Mesendoderm (in vitro differentiated cells): ENCODE measurements at regions not wholly inside any gene's neighbourhood (a gene's known extent, or its start where the extent isn't known, plus 50 kb on each side); places are given as distances from the start of the nearest gene placed in this dataset.

ENCODE experiments used
- DNase-seq: peaks from one replicate; pipeline ENCODE4 v3.0.0; 2013
- H2AK5ac ChIP-seq: 2 replicates; pipeline ENCODE4 v1.6.1; 2013; ENCODE audit warnings: low read length, inconsistent platforms
- H2BK120ac ChIP-seq: 2 replicates; pipeline ENCODE4 v1.6.1; 2013; ENCODE audit warnings: low read depth, mild to moderate bottlenecking, low read length, moderate library complexity, mixed read lengths
- H2BK15ac ChIP-seq: replicated peaks from 2 replicates; pipeline ENCODE4 v1.6.1; 2013; ENCODE audit warnings: low read depth, mild to moderate bottlenecking, moderate library complexity
- H2BK5ac ChIP-seq: 2 replicates; pipeline ENCODE4 v1.6.1; 2013; ENCODE audit warnings: low read length, inconsistent platforms
- H3K18ac ChIP-seq: 2 replicates; pipeline ENCODE4 v1.6.1; 2013; ENCODE audit warnings: mild to moderate bottlenecking, low read length, mixed read lengths
- H3K23ac ChIP-seq: one replicate; pipeline ENCODE4 v1.6.1; 2013; ENCODE audit warnings: low read length
- H3K27ac ChIP-seq: 2 replicates; pipeline ENCODE4 v1.5.1; 2013; ENCODE audit warnings: low read depth, mild to moderate bottlenecking, inconsistent platforms, low read length, moderate library complexity
- H3K27me3 ChIP-seq: 2 replicates; pipeline ENCODE4 v1.6.1; 2013; ENCODE audit warnings: low read length, control low read depth, mild to moderate bottlenecking, inconsistent platforms; ENCODE audit not compliant: insufficient read depth, poor library complexity
- H3K36me3 ChIP-seq: 2 replicates; pipeline ENCODE4 v1.6.1; 2013; ENCODE audit warnings: low read length, inconsistent platforms; ENCODE audit not compliant: control insufficient read depth, insufficient read depth
- H3K4ac ChIP-seq: one replicate; pipeline ENCODE4 v1.6.1; 2013; ENCODE audit warnings: low read depth, mild to moderate bottlenecking, low read length, moderate library complexity
- H3K4me1 ChIP-seq: 2 replicates; pipeline ENCODE4 v1.6.1; 2013; ENCODE audit warnings: low read depth, low read length, inconsistent platforms; ENCODE audit not compliant: control insufficient read depth
- H3K4me2 ChIP-seq: 2 replicates; pipeline ENCODE4 v1.6.1; 2013; ENCODE audit warnings: low read length
- H3K4me3 ChIP-seq: 2 replicates; pipeline ENCODE4 v1.5.1; 2013; ENCODE audit warnings: mild to moderate bottlenecking, low read length
- H3K56ac ChIP-seq: one replicate; pipeline ENCODE4 v1.6.1; 2013; ENCODE audit warnings: low read length
- H3K79me1 ChIP-seq: 2 replicates; pipeline ENCODE4 v1.6.1; 2013; ENCODE audit warnings: low read length, inconsistent platforms
- H3K79me2 ChIP-seq: 2 replicates; pipeline ENCODE4 v1.6.1; 2013; ENCODE audit warnings: mild to moderate bottlenecking, low read length; ENCODE audit not compliant: control insufficient read depth, insufficient read depth
- H3K9ac ChIP-seq: 2 replicates; pipeline ENCODE4 v1.6.1; 2013; ENCODE audit warnings: low read length, inconsistent platforms
- H4K5ac ChIP-seq: one replicate; pipeline ENCODE4 v1.6.1; 2013; ENCODE audit warnings: low read length
- H4K8ac ChIP-seq: one replicate; pipeline ENCODE4 v1.6.1; 2013; ENCODE audit warnings: low read depth, mild to moderate bottlenecking, control low read depth, low read length, moderate library complexity
- WGBS: extraction: QIAGEN DNeasy Blood & Tissue Kit; methylation state at CpG from one replicate; pipeline ENCODE4 v1.1.7; 2013; ENCODE audit warnings: low lambda C conversion rate, missing lambda C conversion rate; ENCODE audit not compliant: insufficient coverage; ENCODE audit errors: extremely low coverage; 5-methylcytosine and 5-hydroxymethylcytosine counted together

GRCh38 chr1:222124602-222125001 lies 382.7 kb upstream of the DUSP10 start:
- peak; percentile 63 for DNase-seq
- peak overlapping the region; percentile 69 for H3K56ac ChIP-seq
- no peak overlapping the region for H2BK5ac ChIP-seq
- no peak overlapping the region for H4K8ac ChIP-seq
- no peak overlapping the region for H3K18ac ChIP-seq
- no peak overlapping the region for H3K23ac ChIP-seq
- H3K27ac ChIP-seq, result no peak overlapping the region
- H2BK15ac ChIP-seq, result no peak overlapping the region
- no peak overlapping the region for H2BK120ac ChIP-seq
- no peaks in the 10 kb centered on the region for H3K79me1 ChIP-seq
- no peak overlapping the region for H3K4ac ChIP-seq
- no peak overlapping the region for H3K4me3 ChIP-seq
- no peak overlapping the region for H3K9ac ChIP-seq
- no peaks in the 10 kb centered on the region for H3K36me3 ChIP-seq
- H3K27me3 ChIP-seq, result no peaks in the 10 kb centered on the region
- H3K4me2 ChIP-seq, result no peak overlapping the region
- H3K4me1 ChIP-seq, result peaks cover 3% of the 10 kb centered on the region
- H2AK5ac ChIP-seq, result no peak overlapping the region
- no peak overlapping the region for H4K5ac ChIP-seq
- WGBS, result no CpG with 5 or more reads among the region's 1 CpG
- H3K79me2 ChIP-seq, result no peaks in the 10 kb centered on the region

- DNase-seq, result no peak
- Histone ChIP-seq H3K36me3 (no peaks in the 10 kb centered on the region), H2BK120ac (no peak overlapping the region), H3K27ac (no peak overlapping the region), H3K18ac (no peak overlapping the region), H3K79me2 (no peaks in the 10 kb centered on the region), H3K4me2 (no peak overlapping the region), H4K8ac (no peak overlapping the region), H3K9ac (no peak overlapping the region), H2BK5ac (no peak overlapping the region), H3K4me1 (peaks cover 3% of the 10 kb centered on the region), H3K4me3 (no peak overlapping the region), H2BK15ac (no peak overlapping the region), H3K79me1 (no peaks in the 10 kb centered on the region), H4K5ac (no peak overlapping the region), H3K4ac (no peak overlapping the region), H2AK5ac (no peak overlapping the region), H3K27me3 (no peaks in the 10 kb centered on the region), H3K23ac (no peak overlapping the region), H3K56ac (no peak overlapping the region)
- WGBS, result no CpG with 5 or more reads among the region's 2 CpGs
These were observed 381.2 kb upstream of the DUSP10 start for GRCh38 chr1:222123111-222123510.

GRCh38 chr1:222117809-222118208 lies 375.9 kb upstream of the DUSP10 start:
- H2BK15ac ChIP-seq, result no peak overlapping the region
- no peak overlapping the region for H3K4me3 ChIP-seq
- H3K4me1 ChIP-seq, result no peaks in the 10 kb centered on the region
- H3K27me3 ChIP-seq, result no peaks in the 10 kb centered on the region
- no peak overlapping the region for H3K56ac ChIP-seq
- H3K27ac ChIP-seq, result no peak overlapping the region
- no peak overlapping the region for H4K5ac ChIP-seq
- no peak overlapping the region for H2BK5ac ChIP-seq
- DNase-seq, result no peak
- no peak overlapping the region for H4K8ac ChIP-seq
- no peaks in the 10 kb centered on the region for H3K36me3 ChIP-seq
- H2BK120ac ChIP-seq, result no peak overlapping the region
- no peaks in the 10 kb centered on the region for H3K79me1 ChIP-seq
- no peak overlapping the region for H2AK5ac ChIP-seq
- no peak overlapping the region for H3K4me2 ChIP-seq
- H3K18ac ChIP-seq, result no peak overlapping the region
- WGBS, result no CpG with 5 or more reads among the region's 2 CpGs
- H3K79me2 ChIP-seq, result no peaks in the 10 kb centered on the region
- no peak overlapping the region for H3K4ac ChIP-seq
- H3K9ac ChIP-seq, result no peak overlapping the region
- H3K23ac ChIP-seq, result peak overlapping the region; percentile 7

GRCh38 chr1:222114536-222115156 lies 372.8 kb upstream of the DUSP10 start:
- Histone ChIP-seq H3K9ac (no peak overlapping the region), H3K27me3 (no peaks in the 10 kb centered on the region), H3K4me2 (no peak overlapping the region), H2BK15ac (no peak overlapping the region), H3K79me2 (no peaks in the 10 kb centered on the region), H3K18ac (no peak overlapping the region), H3K23ac (no peak overlapping the region), H3K36me3 (no peaks in the 10 kb centered on the region), H3K27ac (no peak overlapping the region), H3K4me1 (no peaks in the 10 kb centered on the region), H3K56ac (no peak overlapping the region), H2BK120ac (no peak overlapping the region), H2BK5ac (no peak overlapping the region), H2AK5ac (no peak overlapping the region), H3K4ac (no peak overlapping the region), H4K8ac (no peak overlapping the region), H4K5ac (no peak overlapping the region), H3K4me3 (no peak overlapping the region), H3K79me1 (no peaks in the 10 kb centered on the region)
- WGBS, result 100% methylated on average over 1 of the region's 3 CpGs
- DNase-seq, result no peak

- H3K4ac ChIP-seq, result no peak overlapping the region
- H3K4me1 ChIP-seq, result no peaks in the 10 kb centered on the region
- no peak overlapping the region for H2BK120ac ChIP-seq
- no peak overlapping the region for H3K18ac ChIP-seq
- H3K79me2 ChIP-seq, result no peaks in the 10 kb centered on the region
- no peak overlapping the region for H3K9ac ChIP-seq
- no peaks in the 10 kb centered on the region for H3K36me3 ChIP-seq
- WGBS, result no CpG with 5 or more reads among the region's 4 CpGs
- H3K23ac ChIP-seq, result no peak overlapping the region
- no peak overlapping the region for H2BK15ac ChIP-seq
- no peak overlapping the region for H2BK5ac ChIP-seq
- no peak overlapping the region for H3K27ac ChIP-seq
- H4K5ac ChIP-seq, result no peak overlapping the region
- H3K4me2 ChIP-seq, result no peak overlapping the region
- H2AK5ac ChIP-seq, result no peak overlapping the region
- H3K79me1 ChIP-seq, result no peaks in the 10 kb centered on the region
- H3K56ac ChIP-seq, result no peak overlapping the region
- no peak overlapping the region for H3K4me3 ChIP-seq
- no peak overlapping the region for H4K8ac ChIP-seq
- no peaks in the 10 kb centered on the region for H3K27me3 ChIP-seq
- no peak for DNase-seq
These were observed 367.9 kb upstream of the DUSP10 start for GRCh38 chr1:222109836-222110235.

- WGBS, result no CpG with 5 or more reads among the region's 4 CpGs
- Histone ChIP-seq H3K4me3 (no peak overlapping the region), H2BK120ac (no peak overlapping the region), H3K4me1 (no peaks in the 10 kb centered on the region), H3K18ac (no peak overlapping the region), H3K56ac (no peak overlapping the region), H3K79me1 (no peaks in the 10 kb centered on the region), H4K5ac (no peak overlapping the region), H3K4me2 (no peak overlapping the region), H3K36me3 (no peaks in the 10 kb centered on the region), H4K8ac (no peak overlapping the region), H2AK5ac (no peak overlapping the region), H3K9ac (no peak overlapping the region), H2BK15ac (no peak overlapping the region), H3K4ac (no peak overlapping the region), H3K23ac (no peak overlapping the region), H2BK5ac (no peak overlapping the region), H3K27ac (no peak overlapping the region), H3K79me2 (no peaks in the 10 kb centered on the region), H3K27me3 (no peaks in the 10 kb centered on the region)
- no peak for DNase-seq
These were observed 366.1 kb upstream of the DUSP10 start for GRCh38 chr1:222107975-222108374.
